ENCODE measurements at regions not wholly inside any gene's neighbourhood (a gene's known extent, or its start where the extent isn't known, plus 50 kb on each side); places are given as distances from the start of the nearest gene placed in this dataset.

- Histone ChIP-seq H3K9me3 (no peaks in the 10 kb centered on the region), H3K36me3 (no peaks in the 10 kb centered on the region), H3K27me3 (no peaks in the 10 kb centered on the region), H3K4me1 (no peaks in the 10 kb centered on the region), H3K27ac (no peak overlapping the region), H3K4me3 (no peak overlapping the region)
- intact Hi-C loops (cut with DNase I), result no loop called here
- WGBS, 2 donors, result 83 to 91% methylated on average over 3 of the region's 3 CpGs
- TF ChIP-seq CTCF (IDR thresholded peaks at IDR 0.05) (no peak), EP300 (IDR thresholded peaks at IDR 0.05) (no peak)
- DNase-seq, result no peak
Measured at GRCh38 chr11:81052344-81053158, 1611.7 kb upstream of the TENM4 start.

GRCh38 chr11:81039916-81040524 is 1599.2 kb upstream of the TENM4 start:
- intact Hi-C loops (cut with DNase I), result no loop called here
- 7 to 53% methylated on average over 2 of the region's 2 CpGs for WGBS, 2 donors
- H3K4me1 ChIP-seq, result no peaks in the 10 kb centered on the region
- H3K27me3 ChIP-seq, result no peaks in the 10 kb centered on the region
- peaks cover 0 to 7% (median 0%) of the 10 kb centered on the region in 4 donors for H3K9me3 ChIP-seq
- no peak overlapping the region for H3K27ac ChIP-seq
- DNase-seq, result no peak
- TF ChIP-seq POLR2A (IDR thresholded peaks at IDR 0.05) (no peak), POLR2AphosphoS5 (IDR thresholded peaks at IDR 0.05) (no peak), EP300 (IDR thresholded peaks at IDR 0.05) (no peak), CTCF (IDR thresholded peaks at IDR 0.05) (no peak)
- H3K4me3 ChIP-seq, result no peak overlapping the region
- no peaks in the 10 kb centered on the region for H3K36me3 ChIP-seq

GRCh38 chr11:81036168-81036870 is 1595.5 kb upstream of the TENM4 start:
- intact Hi-C loops (cut with DNase I), result no loop called here
- 91 to 95% methylated on average over 3 of the region's 3 CpGs for WGBS, 2 donors
- TF ChIP-seq POLR2A (IDR thresholded peaks at IDR 0.05), result no peak
- TF ChIP-seq POLR2AphosphoS5 (IDR thresholded peaks at IDR 0.05), result no peak
- TF ChIP-seq CTCF (IDR thresholded peaks at IDR 0.05), result no peak
- no peak for TF ChIP-seq EP300 (IDR thresholded peaks at IDR 0.05)
- no peak overlapping the region for H3K27ac ChIP-seq
- no peaks in the 10 kb centered on the region for H3K4me1 ChIP-seq
- peaks cover 0 to 7% (median 0%) of the 10 kb centered on the region in 4 donors for H3K9me3 ChIP-seq
- DNase-seq, result no peak
- no peaks in the 10 kb centered on the region for H3K36me3 ChIP-seq
- H3K4me3 ChIP-seq, result no peak overlapping the region
- H3K27me3 ChIP-seq, result no peaks in the 10 kb centered on the region

GRCh38 chr11:81033779-81034540 is 1593.1 kb upstream of the TENM4 start:
- TF ChIP-seq POLR2A (IDR thresholded peaks at IDR 0.05), result no peak
- TF ChIP-seq CTCF (IDR thresholded peaks at IDR 0.05), result no peak
- no peak for TF ChIP-seq EP300 (IDR thresholded peaks at IDR 0.05)
- TF ChIP-seq POLR2AphosphoS5 (IDR thresholded peaks at IDR 0.05), result no peak
- Histone ChIP-seq H3K9me3 (peaks cover 0 to 7% (median 0%) of the 10 kb centered on the region in 4 donors), H3K36me3 (no peaks in the 10 kb centered on the region), H3K27ac (no peak overlapping the region), H3K4me3 (no peak overlapping the region), H3K4me1 (no peaks in the 10 kb centered on the region), H3K27me3 (no peaks in the 10 kb centered on the region)
- 85 to 87% methylated on average over 6 of the region's 6 CpGs for WGBS, 2 donors
- no peak for DNase-seq
- intact Hi-C loops (cut with DNase I), result no loop called here

All from sigmoid colon (tissue), 6 donors.